ENCODE measurements at regions not wholly inside any gene's neighbourhood (a gene's known extent, or its start where the extent isn't known, plus 50 kb on each side); places are given as distances from the start of the nearest gene placed in this dataset.

- TF ChIP-seq EZH2 (IDR thresholded peaks at IDR 0.05; ENCODE audit: low read length): no peak
- TF ChIP-seq, protein P1, sequence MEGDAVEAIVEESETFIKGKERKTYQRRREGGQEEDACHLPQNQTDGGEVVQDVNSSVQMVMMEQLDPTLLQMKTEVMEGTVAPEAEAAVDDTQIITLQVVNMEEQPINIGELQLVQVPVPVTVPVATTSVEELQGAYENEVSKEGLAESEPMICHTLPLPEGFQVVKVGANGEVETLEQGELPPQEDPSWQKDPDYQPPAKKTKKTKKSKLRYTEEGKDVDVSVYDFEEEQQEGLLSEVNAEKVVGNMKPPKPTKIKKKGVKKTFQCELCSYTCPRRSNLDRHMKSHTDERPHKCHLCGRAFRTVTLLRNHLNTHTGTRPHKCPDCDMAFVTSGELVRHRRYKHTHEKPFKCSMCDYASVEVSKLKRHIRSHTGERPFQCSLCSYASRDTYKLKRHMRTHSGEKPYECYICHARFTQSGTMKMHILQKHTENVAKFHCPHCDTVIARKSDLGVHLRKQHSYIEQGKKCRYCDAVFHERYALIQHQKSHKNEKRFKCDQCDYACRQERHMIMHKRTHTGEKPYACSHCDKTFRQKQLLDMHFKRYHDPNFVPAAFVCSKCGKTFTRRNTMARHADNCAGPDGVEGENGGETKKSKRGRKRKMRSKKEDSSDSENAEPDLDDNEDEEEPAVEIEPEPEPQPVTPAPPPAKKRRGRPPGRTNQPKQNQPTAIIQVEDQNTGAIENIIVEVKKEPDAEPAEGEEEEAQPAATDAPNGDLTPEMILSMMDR (optimal IDR thresholded peaks at IDR 0.05 in 1 of 3, IDR thresholded peaks at IDR 0.05 in 1 of 3, conservative IDR thresholded peaks at IDR 0.05 in 1 of 3; ENCODE audit: extremely low read depth in 1 of 3, insufficient read depth in 2 of 3, low read length in 3 of 3): no peak
Observed at GRCh38 chr5:116912221-116912620, 337.6 kb upstream of the SEMA6A start.

Measured in keratinocyte (primary cell).